ENCODE measurements at regions not wholly inside any gene's neighbourhood (a gene's known extent, or its start where the extent isn't known, plus 50 kb on each side); places are given as distances from the start of the nearest gene placed in this dataset.

GRCh38 chr10:130254243-130254642 lies 118.1 kb downstream of the GLRX3 start:
- H3K4me1 ChIP-seq = no peaks in the 10 kb centered on the region
- no peaks in the 10 kb centered on the region for H3K9me3 ChIP-seq
- H3K4me3 ChIP-seq = no peak overlapping the region
- no peaks in the 10 kb centered on the region for H3K27me3 ChIP-seq
- WGBS, 2 donors (ENCODE audit: low coverage in 1 of 2) = 53 to 75% methylated on average over 4 to 9 of the region's 13 CpGs
- TF ChIP-seq, protein P1, sequence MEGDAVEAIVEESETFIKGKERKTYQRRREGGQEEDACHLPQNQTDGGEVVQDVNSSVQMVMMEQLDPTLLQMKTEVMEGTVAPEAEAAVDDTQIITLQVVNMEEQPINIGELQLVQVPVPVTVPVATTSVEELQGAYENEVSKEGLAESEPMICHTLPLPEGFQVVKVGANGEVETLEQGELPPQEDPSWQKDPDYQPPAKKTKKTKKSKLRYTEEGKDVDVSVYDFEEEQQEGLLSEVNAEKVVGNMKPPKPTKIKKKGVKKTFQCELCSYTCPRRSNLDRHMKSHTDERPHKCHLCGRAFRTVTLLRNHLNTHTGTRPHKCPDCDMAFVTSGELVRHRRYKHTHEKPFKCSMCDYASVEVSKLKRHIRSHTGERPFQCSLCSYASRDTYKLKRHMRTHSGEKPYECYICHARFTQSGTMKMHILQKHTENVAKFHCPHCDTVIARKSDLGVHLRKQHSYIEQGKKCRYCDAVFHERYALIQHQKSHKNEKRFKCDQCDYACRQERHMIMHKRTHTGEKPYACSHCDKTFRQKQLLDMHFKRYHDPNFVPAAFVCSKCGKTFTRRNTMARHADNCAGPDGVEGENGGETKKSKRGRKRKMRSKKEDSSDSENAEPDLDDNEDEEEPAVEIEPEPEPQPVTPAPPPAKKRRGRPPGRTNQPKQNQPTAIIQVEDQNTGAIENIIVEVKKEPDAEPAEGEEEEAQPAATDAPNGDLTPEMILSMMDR (IDR thresholded peaks at IDR 0.05) = no peak
- TF ChIP-seq EP300 (IDR thresholded peaks at IDR 0.05; ENCODE audit: low read depth) = no peak
- no peak for TF ChIP-seq POLR2AphosphoS5 (IDR thresholded peaks at IDR 0.05)
- no peak for TF ChIP-seq POLR2A (IDR thresholded peaks at IDR 0.05)
- no peaks in the 10 kb centered on the region for H3K36me3 ChIP-seq
- intact Hi-C loops (cut with DNase I; ENCODE audit: low total_unique reads) = no loop called here
- in situ Hi-C loops (cut with MboI; ENCODE audit: low pct_ligation_motif_present in 1 of 4, low pct_unique_long_range_greater_than_20kb in 1 of 4, low sequenced_read_pairs in 3 of 4) = no loop called here
- DNase-seq = no peak
- no peak overlapping the region for H3K27ac ChIP-seq

DNA sequence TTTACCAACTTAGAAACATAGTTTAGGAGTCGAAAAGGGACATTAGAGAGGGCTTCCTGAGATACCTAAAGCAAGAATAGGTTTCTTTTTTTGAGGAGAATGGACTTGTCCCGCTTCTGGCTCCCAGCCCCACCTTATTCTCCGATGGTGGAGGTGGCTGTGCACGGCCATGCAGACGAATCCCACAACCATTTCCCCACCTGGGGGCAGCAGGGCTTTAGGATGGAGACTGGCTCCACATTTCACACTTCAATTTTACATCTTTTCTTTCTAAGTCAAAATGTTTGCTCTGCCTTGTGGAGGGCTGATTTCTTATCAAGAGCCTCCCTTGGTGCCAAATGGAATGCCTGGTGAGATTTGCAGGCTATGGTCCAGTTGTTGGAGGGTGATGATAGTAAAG lies 118.5 kb downstream of the GLRX3 start:
- Histone ChIP-seq H3K27me3 (no peaks in the 10 kb centered on the region), H3K36me3 (no peaks in the 10 kb centered on the region), H3K4me1 (no peaks in the 10 kb centered on the region), H3K4me3 (no peak overlapping the region), H3K9me3 (no peaks in the 10 kb centered on the region), H3K27ac (no peak overlapping the region)
- no peak for TF ChIP-seq POLR2A (IDR thresholded peaks at IDR 0.05)
- DNase-seq = no peak
- intact Hi-C loops (cut with DNase I; ENCODE audit: low total_unique reads) (no loop called here), in situ Hi-C loops (cut with MboI; ENCODE audit: low pct_ligation_motif_present in 1 of 4, low pct_unique_long_range_greater_than_20kb in 1 of 4, low sequenced_read_pairs in 3 of 4) (no loop called here)
- 61 to 65% methylated on average over 3 to 5 of the region's 5 CpGs for WGBS, 2 donors (ENCODE audit: low coverage in 1 of 2)

DNA sequence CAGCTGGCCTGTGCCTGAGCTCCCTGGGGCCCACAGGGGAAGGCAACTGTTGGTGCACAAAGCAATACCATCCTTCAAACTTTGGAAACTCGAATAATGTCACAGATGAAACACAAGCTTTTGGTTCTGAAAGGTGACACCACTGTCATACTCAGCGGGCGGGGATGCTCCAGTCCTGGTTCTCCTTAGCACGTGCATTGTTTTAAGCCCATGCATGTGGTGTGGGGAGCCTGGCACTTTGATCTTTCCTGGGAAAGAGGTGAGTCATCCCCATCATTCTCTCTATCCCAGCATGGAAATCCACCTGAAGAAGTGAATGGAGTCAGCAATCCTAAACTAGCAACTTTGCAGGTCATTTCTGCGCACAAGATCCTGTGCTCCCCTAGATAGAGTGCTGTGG lies 119.6 kb downstream of the GLRX3 start:
- no peak overlapping the region for H3K4me3 ChIP-seq
- intact Hi-C loops (cut with DNase I; ENCODE audit: low total_unique reads) = no loop called here
- TF ChIP-seq, protein P1 (IDR thresholded peaks at IDR 0.05) = no peak
- TF ChIP-seq POLR2A (IDR thresholded peaks at IDR 0.05) (no peak), POLR2AphosphoS5 (IDR thresholded peaks at IDR 0.05) (no peak), EP300 (IDR thresholded peaks at IDR 0.05; ENCODE audit: low read depth) (no peak)
- 78 to 85% methylated on average over 1 to 5 of the region's 5 CpGs for WGBS, 2 donors (ENCODE audit: low coverage in 1 of 2)
- H3K36me3 ChIP-seq = no peaks in the 10 kb centered on the region
- H3K27me3 ChIP-seq = no peaks in the 10 kb centered on the region
- no peak for DNase-seq
- H3K9me3 ChIP-seq = no peaks in the 10 kb centered on the region
- in situ Hi-C loops (cut with MboI; ENCODE audit: low pct_ligation_motif_present in 1 of 4, low pct_unique_long_range_greater_than_20kb in 1 of 4, low sequenced_read_pairs in 3 of 4) = no loop called here
- H3K27ac ChIP-seq = no peak overlapping the region
- no peaks in the 10 kb centered on the region for H3K4me1 ChIP-seq

GRCh38 chr10:130257897-130258296 lies 121.7 kb downstream of the GLRX3 start:
- in situ Hi-C loops (cut with MboI; ENCODE audit: low pct_ligation_motif_present in 1 of 4, low pct_unique_long_range_greater_than_20kb in 1 of 4, low sequenced_read_pairs in 3 of 4) (no loop called here), intact Hi-C loops (cut with DNase I; ENCODE audit: low total_unique reads) (no loop called here)
- Histone ChIP-seq H3K4me1 (no peaks in the 10 kb centered on the region), H3K27me3 (no peaks in the 10 kb centered on the region), H3K9me3 (no peaks in the 10 kb centered on the region), H3K36me3 (no peaks in the 10 kb centered on the region), H3K4me3 (no peak overlapping the region), H3K27ac (no peak overlapping the region)
- TF ChIP-seq, protein P1 (IDR thresholded peaks at IDR 0.05) = no peak
- TF ChIP-seq EP300 (IDR thresholded peaks at IDR 0.05; ENCODE audit: low read depth) = no peak
- no peak for TF ChIP-seq POLR2A (IDR thresholded peaks at IDR 0.05)
- no peak for TF ChIP-seq POLR2AphosphoS5 (IDR thresholded peaks at IDR 0.05)
- 90 to 91% methylated on average over 2 to 7 of the region's 7 CpGs for WGBS, 2 donors (ENCODE audit: low coverage in 1 of 2)
- no peak for DNase-seq

DNA sequence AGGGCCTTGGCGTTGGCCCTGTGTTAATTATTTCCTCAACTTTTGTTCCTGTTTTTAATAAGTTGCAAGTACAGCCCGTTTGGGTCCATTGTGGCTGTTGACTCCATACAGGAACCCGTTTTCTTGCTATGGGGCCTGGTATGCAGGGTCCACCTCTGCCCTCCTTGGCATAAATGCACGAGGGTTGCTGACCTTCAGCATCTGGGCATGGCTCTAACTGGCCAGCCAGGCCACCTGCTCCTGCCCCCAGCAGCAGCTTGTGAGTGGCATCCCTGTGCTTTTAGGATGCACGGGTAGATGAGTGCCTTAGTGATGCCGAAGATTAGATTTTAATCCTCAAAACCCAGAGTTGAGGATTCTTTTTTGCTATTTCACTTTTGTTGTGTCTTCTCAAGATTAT lies 123.2 kb downstream of the GLRX3 start:
- Histone ChIP-seq H3K27me3 (no peaks in the 10 kb centered on the region), H3K4me3 (no peak overlapping the region), H3K27ac (no peak overlapping the region), H3K36me3 (no peaks in the 10 kb centered on the region), H3K9me3 (no peaks in the 10 kb centered on the region), H3K4me1 (no peaks in the 10 kb centered on the region)
- TF ChIP-seq, protein P1 (IDR thresholded peaks at IDR 0.05) = no peak
- TF ChIP-seq POLR2A (IDR thresholded peaks at IDR 0.05) (no peak), POLR2AphosphoS5 (IDR thresholded peaks at IDR 0.05) (no peak), EP300 (IDR thresholded peaks at IDR 0.05; ENCODE audit: low read depth) (no peak)
- DNase-seq = no peak
- WGBS, 2 donors (ENCODE audit: low coverage in 1 of 2) = 72% methylated on average over 6 of the region's 6 CpGs; no CpG with 5 or more reads in 1 of the 2 donors
- in situ Hi-C loops (cut with MboI; ENCODE audit: low pct_ligation_motif_present in 1 of 4, low pct_unique_long_range_greater_than_20kb in 1 of 4, low sequenced_read_pairs in 3 of 4) = no loop called here
- intact Hi-C loops (cut with DNase I; ENCODE audit: low total_unique reads) = no loop called here
